Vagina (tissue), 2 donors: ENCODE measurements at regions not wholly inside any gene's neighbourhood (a gene's known extent, or its start where the extent isn't known, plus 50 kb on each side); places are given as distances from the start of the nearest gene placed in this dataset.

Experiments used
- DNase-seq, 2 donors: peaks; one replicate each; pipeline ENCODE4 v3.0.0-alpha.2; 2017; ENCODE audit errors: extremely low spot score in 2 of 2
- H3K27ac ChIP-seq: fragments of 200-600 bp; sonication (generic); one replicate; pipeline ENCODE4 v1.5.1; 2019
- H3K27me3 ChIP-seq: fragments of 200-600 bp; sonication (generic); one replicate; pipeline ENCODE4 v1.5.1; 2019
- H3K36me3 ChIP-seq, 2 donors: fragments of 200-600 bp; sonication (generic); one replicate each; pipeline ENCODE4 v1.5.1; 2017 to 2019
- H3K4me1 ChIP-seq: fragments of 200-600 bp; sonication (generic); one replicate; pipeline ENCODE4 v1.5.1; 2019
- H3K4me3 ChIP-seq, 2 donors: fragments of 200-600 bp; sonication (generic); 1 replicate in 1 of 2; 2 replicates in 1 of 2; pipeline ENCODE4 v1.5.1; 2016 to 2019
- H3K9me3 ChIP-seq: fragments of 200-600 bp; sonication (generic); one replicate; pipeline ENCODE4 v1.5.1; 2019
- CTCF ChIP-seq, 3 experiments: fragments of 450-650 bp in 2 of 3; fragments of 200-600 bp in 1 of 3; sonication (generic) in 1 of 3; IDR thresholded peaks; one replicate each; pipeline ENCODE4 v1.5.1; 2017 to 2019; ENCODE audit warnings: antibody characterized with exemption in 3 of 3, mild to moderate bottlenecking in 2 of 3, moderate library complexity in 2 of 3
- POLR2A ChIP-seq, 2 donors: fragments of 450-650 bp; IDR thresholded peaks; one replicate each; pipeline ENCODE4 v1.6.1; 2017; ENCODE audit warnings: antibody characterized with exemption in 2 of 2, mild to moderate bottlenecking in 2 of 2, moderate library complexity in 2 of 2
- POLR2AphosphoS5 ChIP-seq, 2 donors: sonication (generic); formaldehyde crosslinking; IDR thresholded peaks; one replicate each; pipeline ENCODE4 v1.9.0; 2017; ENCODE audit warnings: antibody characterized with exemption in 2 of 2, mild to moderate bottlenecking in 2 of 2, low read depth in 1 of 2; ENCODE audit not compliant: insufficient read depth in 1 of 2
- intact Hi-C: fragments of 100-400 bp; cut with DNase I; formaldehyde crosslinking; loops from one replicate; pipeline ENCODE4 v1.15.1; 2023

GRCh38 chr2:147792966-147793617 lies 51.7 kb upstream of the ACVR2A start:
- Histone ChIP-seq H3K27ac (no peak overlapping the region), H3K4me1 (no peaks in the 10 kb centered on the region), H3K27me3 (no peaks in the 10 kb centered on the region), H3K4me3 (no peak overlapping the region), H3K9me3 (no peaks in the 10 kb centered on the region), H3K36me3 (no peaks in the 10 kb centered on the region)
- no peak for TF ChIP-seq CTCF (IDR thresholded peaks at IDR 0.05)
- TF ChIP-seq POLR2AphosphoS5 (IDR thresholded peaks at IDR 0.05; ENCODE audit: insufficient read depth in 1 of 2, low read depth in 1 of 2), result no peak
- no peak for TF ChIP-seq POLR2A (IDR thresholded peaks at IDR 0.05)
- intact Hi-C loops, result no loop called here
- DNase-seq, result no peak

GRCh38 chr2:147790580-147790979 lies 54.2 kb upstream of the ACVR2A start:
- H3K36me3 ChIP-seq, result no peaks in the 10 kb centered on the region
- H3K9me3 ChIP-seq, result no peaks in the 10 kb centered on the region
- no peak for TF ChIP-seq CTCF (IDR thresholded peaks at IDR 0.05)
- no peak for TF ChIP-seq POLR2AphosphoS5 (IDR thresholded peaks at IDR 0.05; ENCODE audit: insufficient read depth in 1 of 2, low read depth in 1 of 2)
- no peak for TF ChIP-seq POLR2A (IDR thresholded peaks at IDR 0.05)
- H3K27ac ChIP-seq, result no peak overlapping the region
- no peak for DNase-seq
- intact Hi-C loops, result no loop called here
- H3K4me1 ChIP-seq, result no peaks in the 10 kb centered on the region
- H3K27me3 ChIP-seq, result no peaks in the 10 kb centered on the region
- H3K4me3 ChIP-seq, result no peak overlapping the region

GRCh38 chr2:147789720-147790119 lies 55.1 kb upstream of the ACVR2A start:
- H3K27ac ChIP-seq, result no peak overlapping the region
- no peaks in the 10 kb centered on the region for H3K9me3 ChIP-seq
- no peaks in the 10 kb centered on the region for H3K27me3 ChIP-seq
- H3K4me1 ChIP-seq, result no peaks in the 10 kb centered on the region
- H3K4me3 ChIP-seq, result no peak overlapping the region
- no peak for DNase-seq
- no peaks in the 10 kb centered on the region for H3K36me3 ChIP-seq
- intact Hi-C loops, result no loop called here
- TF ChIP-seq POLR2A (IDR thresholded peaks at IDR 0.05) (no peak), POLR2AphosphoS5 (IDR thresholded peaks at IDR 0.05; ENCODE audit: insufficient read depth in 1 of 2, low read depth in 1 of 2) (no peak), CTCF (IDR thresholded peaks at IDR 0.05) (no peak)

- H3K36me3 ChIP-seq, result no peaks in the 10 kb centered on the region
- intact Hi-C loops, result no loop called here
- H3K4me3 ChIP-seq, result no peak overlapping the region
- no peak overlapping the region for H3K27ac ChIP-seq
- H3K9me3 ChIP-seq, result no peaks in the 10 kb centered on the region
- no peak for DNase-seq
- no peaks in the 10 kb centered on the region for H3K27me3 ChIP-seq
- TF ChIP-seq POLR2A (IDR thresholded peaks at IDR 0.05) (no peak), CTCF (IDR thresholded peaks at IDR 0.05) (no peak), POLR2AphosphoS5 (IDR thresholded peaks at IDR 0.05; ENCODE audit: insufficient read depth in 1 of 2, low read depth in 1 of 2) (no peak)
- H3K4me1 ChIP-seq, result no peaks in the 10 kb centered on the region
These were observed 55.5 kb upstream of the ACVR2A start for GRCh38 chr2:147789287-147789686.

- H3K27ac ChIP-seq, result no peak overlapping the region
- no peak overlapping the region for H3K4me3 ChIP-seq
- H3K9me3 ChIP-seq, result no peaks in the 10 kb centered on the region
- intact Hi-C loops, result no loop called here
- H3K27me3 ChIP-seq, result no peaks in the 10 kb centered on the region
- no peaks in the 10 kb centered on the region for H3K4me1 ChIP-seq
- no peaks in the 10 kb centered on the region for H3K36me3 ChIP-seq
- DNase-seq, result no peak
- no peak for TF ChIP-seq POLR2AphosphoS5 (IDR thresholded peaks at IDR 0.05; ENCODE audit: insufficient read depth in 1 of 2, low read depth in 1 of 2)
- TF ChIP-seq POLR2A (IDR thresholded peaks at IDR 0.05), result no peak
These were observed 62.5 kb upstream of the ACVR2A start for GRCh38 chr2:147782141-147782930.
